MG63 (cell line): ENCODE measurements at regions not wholly inside any gene's neighbourhood (a gene's known extent, or its start where the extent isn't known, plus 50 kb on each side); places are given as distances from the start of the nearest gene placed in this dataset.

Experiments
- DNase-seq: peaks from one replicate; pipeline ENCODE4 v3.0.0-alpha.2; 2020
- H3K27me3 ChIP-seq: fragments of 250-450 bp; sonication (Bioruptor Pico); 2 replicates; pipeline ENCODE4 v1.5.1; 2020; ENCODE audit warnings: mild to moderate bottlenecking, moderate library complexity
- H3K36me3 ChIP-seq: fragments of 250-450 bp; sonication (Bioruptor Pico); 2 replicates; pipeline ENCODE4 v1.5.1; 2020; ENCODE audit warnings: mild to moderate bottlenecking, moderate library complexity
- H3K4me3 ChIP-seq: fragments of 250-450 bp; sonication (Bioruptor Pico); 2 replicates; pipeline ENCODE4 v1.5.1; 2020; ENCODE audit warnings: mild to moderate bottlenecking, moderate library complexity
- H3K9me3 ChIP-seq: fragments of 250-450 bp; sonication (Bioruptor Pico); 2 replicates; pipeline ENCODE4 v1.5.1; 2020; ENCODE audit warnings: mild to moderate bottlenecking, moderate library complexity

DNA sequence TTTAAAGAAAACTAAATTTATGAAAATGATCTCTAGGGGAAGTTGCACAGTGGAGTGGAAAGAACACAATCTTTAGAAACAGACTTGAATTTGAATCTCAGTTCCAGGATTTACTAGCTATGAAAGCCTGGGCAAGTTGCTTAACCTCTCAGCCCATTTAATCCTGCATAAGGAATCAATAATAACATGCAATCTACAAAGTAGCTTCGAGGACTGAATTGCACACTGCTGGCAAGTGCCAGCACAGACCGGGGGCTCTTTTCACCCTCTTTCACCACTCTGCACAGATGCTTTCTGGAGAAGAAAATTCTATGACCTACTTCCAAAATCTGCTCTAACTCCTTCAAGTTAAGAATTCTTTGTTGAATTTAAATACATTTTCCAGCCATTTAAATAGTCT, 63.4 kb upstream of the ANK3 start:
- H3K9me3 ChIP-seq, result no peaks in the 10 kb centered on the region
- no peaks in the 10 kb centered on the region for H3K27me3 ChIP-seq
- no peaks in the 10 kb centered on the region for H3K36me3 ChIP-seq
- H3K4me3 ChIP-seq, result no peak overlapping the region
- DNase-seq, result no peak

DNA sequence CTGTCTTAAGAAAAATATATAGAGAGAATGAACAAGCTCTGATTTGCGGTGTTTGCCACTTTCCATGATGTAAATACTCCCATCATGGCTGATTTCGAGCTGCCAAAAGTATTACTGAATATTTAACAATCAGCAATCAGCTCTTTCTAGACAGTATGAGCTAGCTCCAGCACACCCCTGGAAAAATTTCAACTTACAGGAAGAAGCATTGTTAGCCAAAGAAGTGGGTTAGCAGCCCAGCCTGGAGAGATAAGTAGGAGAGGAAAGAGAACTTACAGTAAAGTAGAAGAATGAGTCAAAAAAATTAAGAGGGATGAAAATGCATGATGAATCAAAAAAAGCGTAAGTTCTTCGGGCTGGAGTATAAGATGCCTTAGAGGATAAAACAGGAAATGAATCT, 60.6 kb upstream of the ANK3 start:
- Histone ChIP-seq H3K36me3 (no peaks in the 10 kb centered on the region), H3K9me3 (no peaks in the 10 kb centered on the region), H3K27me3 (no peaks in the 10 kb centered on the region), H3K4me3 (no peak overlapping the region)
- no peak for DNase-seq

DNA sequence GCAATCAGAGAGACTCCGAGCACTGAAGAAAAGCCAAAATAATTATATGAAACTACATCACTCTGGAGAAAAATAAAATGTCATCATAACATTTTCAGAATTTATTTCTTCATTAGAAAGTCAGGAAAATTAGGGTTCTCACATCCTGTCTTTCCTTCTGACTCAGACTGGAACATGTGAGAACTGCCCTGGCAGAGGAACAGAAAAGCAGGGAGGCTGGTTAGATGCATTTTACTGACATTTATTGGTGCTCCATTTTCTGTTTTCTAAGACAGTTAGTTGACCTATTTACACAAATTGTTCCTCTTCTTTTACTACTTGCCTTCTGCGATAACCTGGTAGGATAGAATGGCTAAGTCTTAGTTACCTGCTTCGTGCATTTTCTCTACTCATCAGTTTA, 58.6 kb upstream of the ANK3 start:
- DNase-seq, result no peak
- Histone ChIP-seq H3K9me3 (no peaks in the 10 kb centered on the region), H3K36me3 (no peaks in the 10 kb centered on the region), H3K4me3 (no peak overlapping the region), H3K27me3 (no peaks in the 10 kb centered on the region)

DNA sequence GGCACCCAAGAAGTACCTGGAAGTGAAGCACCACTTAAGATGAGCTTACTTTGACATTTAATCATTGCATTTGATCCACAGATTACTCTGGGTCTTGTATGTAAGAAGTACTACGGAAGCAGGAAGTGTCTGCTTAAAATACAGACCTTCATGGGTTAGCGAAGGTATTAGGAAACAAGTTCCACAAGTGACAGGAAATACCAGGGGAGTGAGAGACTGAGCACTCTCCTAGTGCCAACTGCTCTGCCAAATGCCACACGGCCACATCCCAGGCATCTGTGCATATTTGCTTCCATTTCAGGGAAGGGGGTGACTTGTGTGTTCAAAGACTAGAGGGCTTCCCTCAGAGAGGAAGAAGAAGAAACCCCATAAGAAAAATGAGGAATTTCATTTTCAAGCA, 57.2 kb upstream of the ANK3 start:
- Histone ChIP-seq H3K27me3 (no peaks in the 10 kb centered on the region), H3K4me3 (no peak overlapping the region), H3K36me3 (no peaks in the 10 kb centered on the region), H3K9me3 (no peaks in the 10 kb centered on the region)
- no peak for DNase-seq

DNA sequence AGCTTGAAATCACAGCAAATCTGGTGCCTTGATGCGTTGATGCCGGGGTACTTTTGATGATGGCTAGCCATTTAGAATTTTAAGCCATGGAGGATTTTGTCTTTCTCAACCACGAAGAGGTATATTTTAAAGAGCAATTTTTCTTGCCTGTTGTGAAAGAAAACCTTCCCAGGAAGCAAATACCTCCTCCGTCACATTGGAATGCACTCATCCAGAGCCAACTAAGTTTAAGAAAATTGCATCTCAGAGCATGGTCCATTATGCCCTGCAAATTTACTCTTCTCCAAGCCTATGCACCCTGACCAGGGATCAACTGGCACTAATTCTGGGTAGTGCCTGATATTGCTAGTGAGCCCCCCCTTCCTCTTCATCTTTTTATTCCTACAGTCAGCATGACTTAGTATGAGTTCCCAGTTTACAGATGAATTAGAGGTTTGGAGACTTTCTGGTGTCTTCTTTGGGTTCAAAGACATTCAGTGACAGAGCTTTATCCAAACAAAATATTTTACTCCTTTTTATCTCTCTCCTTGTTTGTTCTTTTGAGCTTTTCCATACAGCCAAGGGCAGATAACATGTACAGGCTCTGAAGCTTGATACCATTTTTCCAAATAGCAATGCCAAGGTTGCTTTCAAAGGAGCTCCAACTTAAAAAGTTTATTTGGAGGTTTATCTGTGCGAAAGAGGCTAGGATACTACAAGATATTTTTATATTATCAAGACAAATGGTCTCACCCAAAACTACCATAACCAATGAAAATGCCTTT, 56.6 kb upstream of the ANK3 start:
- no peaks in the 10 kb centered on the region for H3K9me3 ChIP-seq
- H3K4me3 ChIP-seq, result no peak overlapping the region
- DNase-seq, result no peak
- no peaks in the 10 kb centered on the region for H3K27me3 ChIP-seq
- H3K36me3 ChIP-seq, result no peaks in the 10 kb centered on the region

DNA sequence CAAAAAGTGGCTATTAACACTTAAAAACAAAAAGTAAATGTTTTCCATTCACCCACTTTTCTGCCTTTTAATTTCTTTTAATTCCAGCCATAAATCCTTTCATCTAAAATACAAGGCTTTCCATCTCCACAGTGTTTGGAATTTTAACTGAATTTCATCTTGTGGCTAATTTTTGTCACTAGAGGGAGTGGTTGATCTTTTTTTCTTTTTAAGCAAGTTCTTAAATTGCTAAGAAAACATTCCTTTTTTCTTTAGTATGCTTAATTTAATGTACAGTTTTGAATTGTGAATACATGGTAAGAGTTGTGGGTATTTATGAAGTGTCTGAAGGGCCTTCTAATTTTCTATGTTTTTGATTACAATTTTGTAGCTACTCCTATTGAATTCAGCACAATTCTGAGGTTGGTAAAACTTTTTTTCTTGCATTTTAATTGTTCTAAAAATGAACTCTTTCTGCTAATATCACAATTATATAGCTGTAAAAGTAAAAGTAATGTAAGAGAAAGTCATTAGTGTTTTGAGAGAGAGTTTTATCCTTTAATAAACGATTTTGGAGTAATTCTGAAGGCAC, 54.9 kb upstream of the ANK3 start:
- no peak for DNase-seq
- Histone ChIP-seq H3K4me3 (no peak overlapping the region), H3K27me3 (no peaks in the 10 kb centered on the region), H3K9me3 (no peaks in the 10 kb centered on the region), H3K36me3 (no peaks in the 10 kb centered on the region)

DNA sequence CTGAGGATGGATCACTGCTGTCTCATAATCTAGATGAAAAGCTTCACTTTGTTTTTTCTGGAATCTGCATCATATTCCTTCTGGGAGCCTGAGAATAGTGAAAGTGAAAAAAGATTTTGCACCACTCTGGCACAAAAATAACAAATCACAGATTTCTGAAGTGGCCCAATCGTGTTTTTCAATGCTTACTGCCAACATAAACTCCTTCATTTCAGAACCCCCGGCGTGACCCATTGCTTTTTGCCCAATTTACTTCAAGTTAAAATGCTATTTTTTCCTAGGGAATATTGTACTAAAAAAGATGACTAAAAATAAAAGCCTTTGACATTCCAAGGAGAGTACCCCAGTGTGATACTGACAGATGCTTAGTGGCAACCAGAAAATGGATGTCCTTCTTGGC, 53.7 kb upstream of the ANK3 start:
- H3K27me3 ChIP-seq, result no peaks in the 10 kb centered on the region
- H3K9me3 ChIP-seq, result no peaks in the 10 kb centered on the region
- no peaks in the 10 kb centered on the region for H3K36me3 ChIP-seq
- H3K4me3 ChIP-seq, result no peak overlapping the region
- DNase-seq, result no peak

DNA sequence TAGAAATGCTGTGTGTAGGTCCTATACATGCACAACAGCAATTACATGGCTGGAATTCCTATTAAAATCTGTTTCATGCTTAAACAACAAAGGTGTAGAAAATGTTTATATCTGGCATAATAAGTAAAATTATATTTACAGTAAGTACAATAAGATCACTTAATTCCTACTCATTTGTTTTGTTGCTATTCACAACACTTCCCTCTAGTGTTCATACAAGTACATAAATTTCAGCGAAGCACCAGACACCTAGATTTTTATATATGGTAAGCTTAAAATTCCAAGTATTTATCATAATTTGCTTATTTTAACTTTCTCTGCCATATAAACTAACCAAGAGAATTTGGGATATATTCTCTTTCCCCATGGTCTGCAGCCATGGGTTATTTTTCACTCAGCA, 51.8 kb upstream of the ANK3 start:
- DNase-seq, result no peak
- no peak overlapping the region for H3K4me3 ChIP-seq
- H3K27me3 ChIP-seq, result no peaks in the 10 kb centered on the region
- no peaks in the 10 kb centered on the region for H3K36me3 ChIP-seq
- H3K9me3 ChIP-seq, result no peaks in the 10 kb centered on the region

DNA sequence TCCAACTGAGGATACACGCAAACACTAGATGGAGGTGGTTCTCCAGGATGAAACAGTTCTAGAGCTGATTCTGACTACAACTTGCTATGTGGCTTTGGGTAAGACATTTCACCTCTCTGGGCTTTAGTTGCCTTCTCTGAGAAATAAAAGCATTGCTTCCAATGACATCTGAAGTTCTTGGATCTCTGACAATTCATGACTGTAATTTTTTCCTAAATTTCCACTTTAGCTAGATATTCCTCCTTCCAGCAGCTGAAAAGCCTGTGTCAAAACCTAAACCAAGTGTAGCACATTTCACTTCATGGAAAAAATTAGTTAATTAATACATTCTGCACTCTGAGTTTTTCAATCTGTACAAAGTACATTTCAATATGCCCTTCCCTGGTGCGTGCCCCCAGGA, 50.0 kb upstream of the ANK3 start:
- H3K4me3 ChIP-seq, result no peak overlapping the region
- no peak for DNase-seq
- H3K9me3 ChIP-seq, result no peaks in the 10 kb centered on the region
- no peaks in the 10 kb centered on the region for H3K27me3 ChIP-seq
- H3K36me3 ChIP-seq, result no peaks in the 10 kb centered on the region
